ENCODE measurements at regions not wholly inside any gene's neighbourhood (a gene's known extent, or its start where the extent isn't known, plus 50 kb on each side); places are given as distances from the start of the nearest gene placed in this dataset.
"Not testable (repeated sequence)": the region's sequence is repeated elsewhere in the genome, so short reads cannot be mapped to it uniquely, and the experiment has no call there.

- no peak for DNase-seq
- H3K27me3 ChIP-seq = no peaks in the 10 kb centered on the region
- TF ChIP-seq CTCF (IDR thresholded peaks at IDR 0.05) = no peak
- H3K27ac ChIP-seq = no peak overlapping the region
- H3K4me1 ChIP-seq = no peaks in the 10 kb centered on the region
- no peaks in the 10 kb centered on the region for H3K36me3 ChIP-seq
- no peak for ATAC-seq
- no peaks in the 10 kb centered on the region for H3K9me3 ChIP-seq
- intact Hi-C loops (cut with DNase I) = no loop called here
- H3K4me3 ChIP-seq = no peak overlapping the region
These were observed 127.8 kb downstream of the TBX19 start for GRCh38 chr1:168408539-168408865.

- no peak overlapping the region for H3K4me3 ChIP-seq
- H3K27me3 ChIP-seq = no peaks in the 10 kb centered on the region
- no peak for TF ChIP-seq CTCF (IDR thresholded peaks at IDR 0.05)
- no peak overlapping the region for H3K27ac ChIP-seq
- H3K36me3 ChIP-seq = no peaks in the 10 kb centered on the region
- ATAC-seq (no peak), DNase-seq (no peak)
- intact Hi-C loops (cut with DNase I) = no loop called here
- no peaks in the 10 kb centered on the region for H3K9me3 ChIP-seq
- no peaks in the 10 kb centered on the region for H3K4me1 ChIP-seq
These were observed 127.3 kb downstream of the TBX19 start for GRCh38 chr1:168407832-168408538.

- ATAC-seq = no peak
- intact Hi-C loops (cut with DNase I) = no loop called here
- no peak overlapping the region for H3K27ac ChIP-seq
These were observed 125.4 kb downstream of the TBX19 start for GRCh38 chr1:168405906-168406549.

GRCh38 chr1:168403140-168403539 is 122.5 kb downstream of the TBX19 start:
- no peaks in the 10 kb centered on the region for H3K9me3 ChIP-seq
- TF ChIP-seq CTCF (IDR thresholded peaks at IDR 0.05) = no peak

More at GRCh38 chr1:168405906-168406549, 125.4 kb downstream of the TBX19 start:
- H3K27me3 ChIP-seq = no peaks in the 10 kb centered on the region
- no peak for DNase-seq
- no peaks in the 10 kb centered on the region for H3K9me3 ChIP-seq
- TF ChIP-seq CTCF (IDR thresholded peaks at IDR 0.05) = no peak
- H3K4me1 ChIP-seq = no peaks in the 10 kb centered on the region
- no peaks in the 10 kb centered on the region for H3K36me3 ChIP-seq
- H3K4me3 ChIP-seq = no peak overlapping the region

GRCh38 chr1:168402466-168402865 is 121.8 kb downstream of the TBX19 start:
- H3K36me3 ChIP-seq; H3K9me3 ChIP-seq; H3K4me1 ChIP-seq; ATAC-seq; H3K27ac ChIP-seq; H3K4me3 ChIP-seq; intact Hi-C loops (cut with DNase I); H3K27me3 ChIP-seq; DNase-seq: not testable (repeated sequence)

More at GRCh38 chr1:168403140-168403539, 122.5 kb downstream of the TBX19 start:
- intact Hi-C loops (cut with DNase I) = no loop called here
- Histone ChIP-seq H3K27me3 (no peaks in the 10 kb centered on the region), H3K4me3 (no peak overlapping the region), H3K4me1 (no peaks in the 10 kb centered on the region), H3K36me3 (no peaks in the 10 kb centered on the region), H3K27ac (no peak overlapping the region)
- ATAC-seq (no peak), DNase-seq (no peak)

GRCh38 chr1:168401341-168401740 is 120.7 kb downstream of the TBX19 start:
- intact Hi-C loops (cut with DNase I) = no loop called here
- ATAC-seq = no peak
- no peak for TF ChIP-seq CTCF (IDR thresholded peaks at IDR 0.05)
- no peaks in the 10 kb centered on the region for H3K27me3 ChIP-seq
- no peak overlapping the region for H3K27ac ChIP-seq
- no peak for DNase-seq
- H3K4me1 ChIP-seq = no peaks in the 10 kb centered on the region
- no peaks in the 10 kb centered on the region for H3K36me3 ChIP-seq
- H3K9me3 ChIP-seq = no peaks in the 10 kb centered on the region
- H3K4me3 ChIP-seq = no peak overlapping the region
